ENCODE measurements at regions not wholly inside any gene's neighbourhood (a gene's known extent, or its start where the extent isn't known, plus 50 kb on each side); places are given as distances from the start of the nearest gene placed in this dataset.

GRCh38 chr6:166050559-166050958, 117.1 kb downstream of the TBXT start:
- no peak for DNase-seq (ENCODE audit: low spot score)

GRCh38 chr6:166046982-166047381, 120.7 kb downstream of the TBXT start:
- no peak for DNase-seq (ENCODE audit: low spot score)

- DNase-seq (ENCODE audit: low spot score) = no peak
Measured at GRCh38 chr6:166046226-166046625, 121.4 kb downstream of the TBXT start.

- no peak for DNase-seq (ENCODE audit: low spot score)
Measured at GRCh38 chr6:166045860-166046200, 121.8 kb downstream of the TBXT start.

GRCh38 chr6:166045173-166045859, 122.3 kb downstream of the TBXT start:
- no peak for DNase-seq (ENCODE audit: low spot score)

- no peak for DNase-seq (ENCODE audit: low spot score)
Measured at GRCh38 chr6:166041277-166041676, 126.4 kb downstream of the TBXT start.

- no peak for DNase-seq (ENCODE audit: low spot score)
Measured at GRCh38 chr6:166040292-166040691, 127.4 kb downstream of the TBXT start.

- no peak for DNase-seq (ENCODE audit: low spot score)
Measured at GRCh38 chr6:166036316-166037095, 131.1 kb downstream of the TBXT start.

- no peak for DNase-seq (ENCODE audit: low spot score)
Measured at GRCh38 chr6:166032366-166033200, 135.1 kb downstream of the TBXT start.

- DNase-seq (ENCODE audit: low spot score) = no peak
Measured at GRCh38 chr6:166031275-166031674, 136.4 kb downstream of the TBXT start.

- no peak for DNase-seq (ENCODE audit: low spot score)
Measured at GRCh38 chr6:166029506-166029905, 138.1 kb downstream of the TBXT start.

GRCh38 chr6:166027761-166028160, 139.9 kb downstream of the TBXT start:
- no peak for DNase-seq (ENCODE audit: low spot score)

GRCh38 chr6:166026586-166027126, 141.0 kb downstream of the TBXT start:
- DNase-seq (ENCODE audit: low spot score) = no peak

GRCh38 chr6:166025149-166025898, 142.3 kb downstream of the TBXT start:
- DNase-seq (ENCODE audit: low spot score) = no peak

- DNase-seq (ENCODE audit: low spot score) = no peak
Measured at GRCh38 chr6:166024252-166024651, 143.4 kb downstream of the TBXT start.

- no peak for DNase-seq (ENCODE audit: low spot score)
Measured at GRCh38 chr6:166023273-166023989, 144.2 kb downstream of the TBXT start.

GRCh38 chr6:166021429-166021828, 146.2 kb downstream of the TBXT start:
- DNase-seq (ENCODE audit: low spot score) = no peak

- no peak for DNase-seq (ENCODE audit: low spot score)
Measured at GRCh38 chr6:166019214-166019613, 148.4 kb downstream of the TBXT start.

GRCh38 chr6:166017032-166017635, 150.5 kb downstream of the TBXT start:
- DNase-seq (ENCODE audit: low spot score) = no peak

- DNase-seq (ENCODE audit: low spot score) = no peak
Measured at GRCh38 chr6:166014966-166015365, 152.7 kb downstream of the TBXT start.

Data from ureter (tissue), 1 donor.